ENCODE measurements at regions not wholly inside any gene's neighbourhood (a gene's known extent, or its start where the extent isn't known, plus 50 kb on each side); places are given as distances from the start of the nearest gene placed in this dataset.

DNA sequence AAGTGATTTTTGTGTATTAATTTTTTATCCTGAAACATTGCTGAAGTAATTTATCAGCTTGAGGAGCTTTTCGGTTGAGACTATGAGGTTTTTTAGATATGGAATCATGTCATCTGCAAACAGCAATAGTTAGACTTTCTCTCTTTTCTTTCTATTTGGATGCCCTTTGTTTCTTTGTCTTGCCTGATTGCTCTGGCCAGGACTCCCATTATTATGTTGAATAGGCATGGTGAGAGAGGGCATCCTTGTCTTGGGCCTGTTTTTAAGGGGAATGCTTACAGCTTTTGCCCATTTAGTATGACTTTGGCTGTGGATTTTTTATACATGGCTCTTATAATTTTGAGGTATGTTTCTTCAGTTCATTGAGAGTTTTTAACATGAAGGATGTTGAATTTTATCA is 207.6 kb upstream of the DEFB112 start:
- Histone ChIP-seq H3K27ac (no peak overlapping the region), H3K4me1 (no peaks in the 10 kb centered on the region), H3K27me3 (no peaks in the 10 kb centered on the region), H3K9me3 (no peaks in the 10 kb centered on the region), H3K4me3 (no peak overlapping the region), H3K36me3 (no peaks in the 10 kb centered on the region)
- DNase-seq = no peak
- intact Hi-C loops (cut with DNase I; ENCODE audit: low total_unique reads) = no loop called here
- in situ Hi-C loops (cut with MboI; ENCODE audit: low pct_ligation_motif_present in 1 of 4, low pct_unique_long_range_greater_than_20kb in 1 of 4, low sequenced_read_pairs in 3 of 4) = no loop called here
- TF ChIP-seq, protein P1, sequence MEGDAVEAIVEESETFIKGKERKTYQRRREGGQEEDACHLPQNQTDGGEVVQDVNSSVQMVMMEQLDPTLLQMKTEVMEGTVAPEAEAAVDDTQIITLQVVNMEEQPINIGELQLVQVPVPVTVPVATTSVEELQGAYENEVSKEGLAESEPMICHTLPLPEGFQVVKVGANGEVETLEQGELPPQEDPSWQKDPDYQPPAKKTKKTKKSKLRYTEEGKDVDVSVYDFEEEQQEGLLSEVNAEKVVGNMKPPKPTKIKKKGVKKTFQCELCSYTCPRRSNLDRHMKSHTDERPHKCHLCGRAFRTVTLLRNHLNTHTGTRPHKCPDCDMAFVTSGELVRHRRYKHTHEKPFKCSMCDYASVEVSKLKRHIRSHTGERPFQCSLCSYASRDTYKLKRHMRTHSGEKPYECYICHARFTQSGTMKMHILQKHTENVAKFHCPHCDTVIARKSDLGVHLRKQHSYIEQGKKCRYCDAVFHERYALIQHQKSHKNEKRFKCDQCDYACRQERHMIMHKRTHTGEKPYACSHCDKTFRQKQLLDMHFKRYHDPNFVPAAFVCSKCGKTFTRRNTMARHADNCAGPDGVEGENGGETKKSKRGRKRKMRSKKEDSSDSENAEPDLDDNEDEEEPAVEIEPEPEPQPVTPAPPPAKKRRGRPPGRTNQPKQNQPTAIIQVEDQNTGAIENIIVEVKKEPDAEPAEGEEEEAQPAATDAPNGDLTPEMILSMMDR (IDR thresholded peaks at IDR 0.05) = no peak
- TF ChIP-seq POLR2A (IDR thresholded peaks at IDR 0.05) = no peak
- WGBS, 2 donors (ENCODE audit: low coverage in 1 of 2) = 86 to 92% methylated on average over 1 of the region's 1 CpG

DNA sequence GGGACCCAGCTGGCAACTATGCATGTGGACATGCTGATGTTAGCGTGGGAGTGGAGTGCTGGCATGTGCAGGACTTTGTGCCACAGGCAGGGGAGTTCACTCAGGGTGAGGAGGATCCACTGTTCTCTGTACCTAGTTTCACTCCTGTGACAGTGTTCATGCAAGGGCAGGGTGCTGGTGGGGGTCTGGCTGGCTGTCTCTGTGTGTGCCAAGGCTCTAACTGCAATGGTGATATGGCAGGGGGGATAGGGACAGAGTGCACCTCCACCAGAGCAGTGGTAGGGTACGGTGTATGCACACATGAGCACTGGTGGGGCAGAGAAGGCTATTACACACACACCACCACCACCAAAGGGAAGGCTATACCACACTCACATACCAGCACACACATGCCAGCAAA is 210.2 kb upstream of the DEFB112 start:
- 95% methylated on average over 2 of the region's 2 CpGs; no CpG with 5 or more reads in 1 of the 2 donors for WGBS, 2 donors (ENCODE audit: low coverage in 1 of 2)
- no peak for DNase-seq
- intact Hi-C loops (cut with DNase I; ENCODE audit: low total_unique reads) = no loop called here
- in situ Hi-C loops (cut with MboI; ENCODE audit: low pct_ligation_motif_present in 1 of 4, low pct_unique_long_range_greater_than_20kb in 1 of 4, low sequenced_read_pairs in 3 of 4) = no loop called here
- Histone ChIP-seq H3K4me3 (no peak overlapping the region), H3K4me1 (no peaks in the 10 kb centered on the region), H3K9me3 (no peaks in the 10 kb centered on the region), H3K27ac (no peak overlapping the region), H3K27me3 (no peaks in the 10 kb centered on the region), H3K36me3 (no peaks in the 10 kb centered on the region)
- TF ChIP-seq EP300 (IDR thresholded peaks at IDR 0.05; ENCODE audit: low read depth) (no peak), POLR2A (IDR thresholded peaks at IDR 0.05) (no peak), POLR2AphosphoS5 (IDR thresholded peaks at IDR 0.05) (no peak)
- TF ChIP-seq, protein P1 (IDR thresholded peaks at IDR 0.05) = no peak

DNA sequence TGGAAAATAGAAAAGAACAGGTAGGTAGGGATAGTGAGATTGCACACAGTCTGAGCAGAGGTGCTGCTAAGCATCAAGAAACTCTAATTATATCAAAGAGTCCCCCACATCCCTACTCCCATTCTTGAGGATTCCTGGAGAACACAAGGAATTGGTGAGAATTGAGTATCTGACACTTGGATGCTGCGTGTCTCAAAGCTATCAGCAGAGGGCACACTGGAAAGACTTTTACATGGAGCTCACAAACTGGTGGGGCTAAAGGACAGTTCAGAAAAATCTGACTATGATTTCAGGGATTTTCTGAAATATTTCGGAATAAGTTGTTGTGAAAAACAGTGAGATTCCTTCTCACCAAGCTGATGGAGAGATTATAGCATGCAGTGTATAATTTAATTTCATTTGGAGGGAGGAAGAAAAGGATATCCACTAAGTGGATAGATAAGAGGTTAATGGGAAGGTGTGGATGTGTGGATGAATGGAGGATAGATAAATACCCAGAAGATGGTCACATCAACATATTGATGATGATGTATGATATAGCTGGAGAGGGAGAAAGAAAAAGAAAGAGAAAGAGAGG is 215.4 kb upstream of the DEFB112 start:
- intact Hi-C loops (cut with DNase I; ENCODE audit: low total_unique reads) (no loop called here), in situ Hi-C loops (cut with MboI; ENCODE audit: low pct_ligation_motif_present in 1 of 4, low pct_unique_long_range_greater_than_20kb in 1 of 4, low sequenced_read_pairs in 3 of 4) (no loop called here)
- TF ChIP-seq, protein P1 (IDR thresholded peaks at IDR 0.05) = no peak
- TF ChIP-seq POLR2A (IDR thresholded peaks at IDR 0.05) = no peak
- no peak for TF ChIP-seq POLR2AphosphoS5 (IDR thresholded peaks at IDR 0.05)
- TF ChIP-seq EP300 (IDR thresholded peaks at IDR 0.05; ENCODE audit: low read depth) = no peak
- no peak overlapping the region for H3K4me3 ChIP-seq
- H3K27ac ChIP-seq = no peak overlapping the region
- H3K9me3 ChIP-seq = no peaks in the 10 kb centered on the region
- 24 to 25% methylated on average over 2 of the region's 2 CpGs for WGBS, 2 donors (ENCODE audit: low coverage in 1 of 2)
- no peaks in the 10 kb centered on the region for H3K36me3 ChIP-seq
- H3K4me1 ChIP-seq = no peaks in the 10 kb centered on the region
- no peaks in the 10 kb centered on the region for H3K27me3 ChIP-seq
- no peak for DNase-seq

DNA sequence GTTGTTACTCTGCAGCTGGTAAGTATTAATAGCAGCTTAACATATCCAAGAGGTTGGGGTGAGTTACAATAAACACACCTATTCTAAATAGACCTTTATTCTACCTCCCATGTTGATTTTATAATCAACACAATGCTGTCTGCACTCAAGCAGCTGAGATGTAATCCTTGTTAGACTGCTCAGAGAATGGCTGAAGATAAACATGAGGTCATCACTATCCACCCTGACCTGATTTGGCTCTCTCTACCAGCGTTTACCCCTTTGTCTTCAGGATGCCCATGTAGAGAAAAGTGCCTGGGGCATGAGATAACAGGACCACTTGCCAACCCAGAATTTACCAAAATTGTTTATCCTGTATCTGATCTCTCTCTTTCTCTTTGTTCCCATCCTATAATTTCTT is 220.7 kb upstream of the DEFB112 start:
- Histone ChIP-seq H3K36me3 (no peaks in the 10 kb centered on the region), H3K27me3 (no peaks in the 10 kb centered on the region), H3K4me1 (no peaks in the 10 kb centered on the region), H3K4me3 (no peak overlapping the region), H3K9me3 (no peaks in the 10 kb centered on the region), H3K27ac (no peak overlapping the region)
- DNase-seq = no peak
- WGBS, 2 donors (ENCODE audit: low coverage in 1 of 2) = 0 to 31% methylated on average over 1 of the region's 1 CpG
- TF ChIP-seq, protein P1 (IDR thresholded peaks at IDR 0.05) = no peak
- TF ChIP-seq POLR2A (IDR thresholded peaks at IDR 0.05) = no peak
- intact Hi-C loops (cut with DNase I; ENCODE audit: low total_unique reads) (no loop called here), in situ Hi-C loops (cut with MboI; ENCODE audit: low pct_ligation_motif_present in 1 of 4, low pct_unique_long_range_greater_than_20kb in 1 of 4, low sequenced_read_pairs in 3 of 4) (no loop called here)
